ENCODE measurements at regions not wholly inside any gene's neighbourhood (a gene's known extent, or its start where the extent isn't known, plus 50 kb on each side); places are given as distances from the start of the nearest gene placed in this dataset.

DNA sequence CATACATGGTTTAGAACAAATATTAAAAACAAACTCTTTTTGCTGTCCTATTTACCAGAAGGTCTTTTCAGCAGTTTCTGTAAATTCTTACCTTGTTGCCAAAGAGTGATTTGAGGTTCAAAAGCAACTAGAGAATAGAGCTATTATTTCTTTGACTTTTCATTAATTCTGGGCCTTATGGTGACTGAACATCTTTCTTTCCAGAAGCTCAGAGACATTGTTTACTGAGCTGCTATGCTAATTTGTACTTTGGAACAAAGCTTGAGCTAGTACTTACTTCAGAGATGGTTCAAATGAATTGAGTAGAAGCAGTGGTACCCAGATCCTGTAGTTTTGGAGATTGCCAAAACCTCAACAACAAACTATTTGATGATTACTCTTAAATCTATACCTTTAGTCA is 331.2 kb downstream of the SPRY2 start:
- no peak for TF ChIP-seq CTCF (IDR thresholded peaks at IDR 0.05)
- no peak for TF ChIP-seq POLR2A (IDR thresholded peaks at IDR 0.05)
